ENCODE measurements at regions not wholly inside any gene's neighbourhood (a gene's known extent, or its start where the extent isn't known, plus 50 kb on each side); places are given as distances from the start of the nearest gene placed in this dataset.

DNA sequence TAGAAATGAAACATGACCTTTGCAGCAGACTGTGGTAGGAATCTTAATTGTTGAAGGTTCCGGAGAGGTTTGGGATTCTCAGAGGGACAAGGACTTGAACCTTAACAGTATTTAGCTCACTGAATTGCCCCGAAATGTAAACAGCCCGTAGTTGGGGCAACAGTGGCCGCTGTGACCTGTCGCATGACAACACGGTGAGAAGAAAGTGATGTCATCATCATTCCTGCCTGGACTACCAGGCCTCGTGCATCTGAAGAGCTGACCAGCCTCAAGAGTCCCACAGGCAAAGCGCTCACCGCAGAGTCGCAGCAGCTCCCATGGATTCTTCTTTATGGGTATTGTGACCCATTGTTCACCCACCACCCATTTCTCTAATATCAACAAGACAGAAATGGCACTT, 250.6 kb downstream of the KLF6 start:
- no peak for DNase-seq
- Histone ChIP-seq H3F3A (replicated peaks; ENCODE audit: insufficient read depth) (peaks cover 26% of the 10 kb centered on the region), H3K9me2 (no peaks in the 10 kb centered on the region), H3K4me3 (ENCODE audit: low read depth in 2 of 2, low read length in 1 of 2) (no peak overlapping the region), H3K36me3 (replicated peaks in 1 of 2; ENCODE audit: control insufficient read depth in 1 of 2, insufficient read depth in 2 of 2, low read length in 1 of 2) (no peaks in the 10 kb centered on the region), H3K79me2 (ENCODE audit: insufficient read depth) (no peaks in the 10 kb centered on the region), H3K4me1 (ENCODE audit: control insufficient read depth in 1 of 2, insufficient read depth in 2 of 2, low read depth in 1 of 2, low read length in 1 of 2) (peaks cover 0 to 22% of the 10 kb centered on the region in 2 experiments; a peak in 3 of 4 replicates), H3K27ac (ENCODE audit: low read depth in 2 of 2, low read length in 1 of 2) (no peak overlapping the region), H4K20me1 (ENCODE audit: insufficient read depth) (no peaks in the 10 kb centered on the region), H3K9me3 (no peaks in the 10 kb centered on the region), H3K27me3 (ENCODE audit: insufficient read depth) (no peaks in the 10 kb centered on the region), H3K9ac (no peak overlapping the region), H2AFZ (ENCODE audit: low read depth) (no peak overlapping the region; the same call in 1 of the 2 replicates), H3K4me2 (no peak overlapping the region)
- POLR2A ChIA-PET = no interaction called here
- CTCF ChIA-PET = no interaction called here
- 100% methylated on average over 3 of the region's 10 CpGs for WGBS (ENCODE audit: low lambda C conversion rate)
- TF ChIP-seq EZH2phosphoT487 (IDR thresholded peaks at IDR 0.05; ENCODE audit: borderline replicate concordance, low read depth) (no peak), MXI1 (IDR thresholded peaks at IDR 0.05; ENCODE audit: low read depth, low read length) (no peak)

DNA sequence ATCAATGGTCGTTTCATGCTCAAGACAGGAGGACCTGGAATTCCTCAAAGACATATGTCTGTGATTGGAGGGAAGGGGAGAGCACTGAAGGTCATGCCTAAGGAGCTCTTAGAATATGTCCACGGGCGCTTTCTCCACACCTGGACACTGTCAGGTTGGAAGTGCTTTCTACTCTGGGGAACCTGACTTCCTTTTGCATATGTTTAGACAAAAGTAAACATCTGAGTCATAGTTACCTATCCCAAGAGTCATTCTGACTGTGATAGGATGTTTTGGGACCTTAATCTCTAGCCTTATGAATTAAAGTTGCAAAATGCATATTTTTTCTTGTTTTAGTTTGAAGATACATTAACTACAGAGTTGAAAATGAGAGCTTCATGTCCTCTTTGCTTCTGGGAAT, 251.7 kb downstream of the KLF6 start:
- Histone ChIP-seq H3K9ac (no peak overlapping the region), H3K79me2 (ENCODE audit: insufficient read depth) (no peaks in the 10 kb centered on the region), H3K4me2 (no peak overlapping the region), H3K4me3 (ENCODE audit: low read depth in 2 of 2, low read length in 1 of 2) (no peak overlapping the region), H3K27ac (ENCODE audit: low read depth in 2 of 2, low read length in 1 of 2) (no peak overlapping the region), H3K27me3 (ENCODE audit: insufficient read depth) (no peaks in the 10 kb centered on the region), H3K4me1 (ENCODE audit: control insufficient read depth in 1 of 2, insufficient read depth in 2 of 2, low read depth in 1 of 2, low read length in 1 of 2) (peaks cover 0 to 16% of the 10 kb centered on the region in 2 experiments; a peak in 3 of 4 replicates), H2AFZ (ENCODE audit: low read depth) (no peak overlapping the region), H3F3A (replicated peaks; ENCODE audit: insufficient read depth) (peaks cover 20% of the 10 kb centered on the region), H3K9me3 (no peaks in the 10 kb centered on the region), H3K36me3 (replicated peaks in 1 of 2; ENCODE audit: control insufficient read depth in 1 of 2, insufficient read depth in 2 of 2, low read length in 1 of 2) (no peaks in the 10 kb centered on the region), H3K9me2 (no peaks in the 10 kb centered on the region), H4K20me1 (ENCODE audit: insufficient read depth) (no peaks in the 10 kb centered on the region)
- TF ChIP-seq TCF12 (IDR thresholded peaks at IDR 0.05) (no peak), CHD2 (IDR thresholded peaks at IDR 0.05; ENCODE audit: low read length, partially characterized antibody) (no peak), EP300 (IDR thresholded peaks at IDR 0.05; ENCODE audit: borderline replicate concordance in 1 of 2, low read depth in 1 of 2, low read length in 1 of 2) (no peak), TEAD4 (IDR thresholded peaks at IDR 0.05; ENCODE audit: borderline replicate concordance, insufficient read depth) (no peak), POLR2AphosphoS5 (IDR thresholded peaks at IDR 0.05; ENCODE audit: low read depth, low read length) (no peak)
- TF ChIP-seq, protein P1, sequence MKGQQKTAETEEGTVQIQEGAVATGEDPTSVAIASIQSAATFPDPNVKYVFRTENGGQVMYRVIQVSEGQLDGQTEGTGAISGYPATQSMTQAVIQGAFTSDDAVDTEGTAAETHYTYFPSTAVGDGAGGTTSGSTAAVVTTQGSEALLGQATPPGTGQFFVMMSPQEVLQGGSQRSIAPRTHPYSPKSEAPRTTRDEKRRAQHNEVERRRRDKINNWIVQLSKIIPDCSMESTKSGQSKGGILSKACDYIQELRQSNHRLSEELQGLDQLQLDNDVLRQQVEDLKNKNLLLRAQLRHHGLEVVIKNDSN (IDR thresholded peaks at IDR 0.05; ENCODE audit: borderline replicate concordance, low read depth) = no peak
- TF ChIP-seq, protein P2, sequence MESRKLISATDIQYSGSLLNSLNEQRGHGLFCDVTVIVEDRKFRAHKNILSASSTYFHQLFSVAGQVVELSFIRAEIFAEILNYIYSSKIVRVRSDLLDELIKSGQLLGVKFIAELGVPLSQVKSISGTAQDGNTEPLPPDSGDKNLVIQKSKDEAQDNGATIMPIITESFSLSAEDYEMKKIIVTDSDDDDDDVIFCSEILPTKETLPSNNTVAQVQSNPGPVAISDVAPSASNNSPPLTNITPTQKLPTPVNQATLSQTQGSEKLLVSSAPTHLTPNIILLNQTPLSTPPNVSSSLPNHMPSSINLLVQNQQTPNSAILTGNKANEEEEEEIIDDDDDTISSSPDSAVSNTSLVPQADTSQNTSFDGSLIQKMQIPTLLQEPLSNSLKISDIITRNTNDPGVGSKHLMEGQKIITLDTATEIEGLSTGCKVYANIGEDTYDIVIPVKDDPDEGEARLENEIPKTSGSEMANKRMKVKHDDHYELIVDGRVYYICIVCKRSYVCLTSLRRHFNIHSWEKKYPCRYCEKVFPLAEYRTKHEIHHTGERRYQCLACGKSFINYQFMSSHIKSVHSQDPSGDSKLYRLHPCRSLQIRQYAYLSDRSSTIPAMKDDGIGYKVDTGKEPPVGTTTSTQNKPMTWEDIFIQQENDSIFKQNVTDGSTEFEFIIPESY (IDR thresholded peaks at IDR 0.05; ENCODE audit: borderline replicate concordance, low read depth) = no peak
- CTCF ChIA-PET = interaction anchor here (1.5 kb wide), 1 partner anchor 17 kb away, joined by 5 read pairs; no protein-coding TSS in a partner anchor
- no peak for DNase-seq
- POLR2A ChIA-PET = interaction anchor here (0.6 kb wide), 1 partner anchor 134 kb away, joined by 3 read pairs; no protein-coding TSS in a partner anchor
- 80% methylated on average over 1 of the region's 3 CpGs for whole genome bisulfite sequencing (ENCODE audit: low lambda C conversion rate)

All from SK-N-SH (cell line).